NCI-H1694 (cell line): ENCODE measurements at regions not wholly inside any gene's neighbourhood (a gene's known extent, or its start where the extent isn't known, plus 50 kb on each side); places are given as distances from the start of the nearest gene placed in this dataset.

Experiments
- DNase-seq: peaks from one replicate; lab custom pipeline; 2025; lab: John Stamatoyannopoulos, UW

- no peak for DNase-seq
Observed at GRCh38 chrX:11952176-11952720, 186.0 kb upstream of the FRMPD4 start.

DNA sequence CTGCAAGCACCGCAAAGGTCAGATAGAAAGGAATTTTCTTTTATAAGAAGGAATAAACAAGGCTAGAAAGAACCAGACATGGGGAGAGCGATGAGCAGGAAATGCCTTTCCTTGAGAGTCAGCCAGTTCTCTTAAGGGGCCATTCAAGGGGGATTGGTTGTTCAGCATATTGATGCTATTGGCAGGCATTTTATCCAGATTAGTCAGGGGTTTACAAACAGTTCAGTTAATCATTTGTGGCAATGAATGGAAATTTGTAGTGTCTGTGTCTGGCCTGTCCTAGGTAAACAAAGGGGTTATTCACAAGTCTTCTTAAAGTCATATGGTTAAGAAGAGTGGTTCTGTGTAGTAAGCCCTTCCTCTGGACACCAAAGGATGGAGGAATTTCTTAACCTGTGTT, 184.7 kb upstream of the FRMPD4 start:
- DNase-seq, result no peak

DNA sequence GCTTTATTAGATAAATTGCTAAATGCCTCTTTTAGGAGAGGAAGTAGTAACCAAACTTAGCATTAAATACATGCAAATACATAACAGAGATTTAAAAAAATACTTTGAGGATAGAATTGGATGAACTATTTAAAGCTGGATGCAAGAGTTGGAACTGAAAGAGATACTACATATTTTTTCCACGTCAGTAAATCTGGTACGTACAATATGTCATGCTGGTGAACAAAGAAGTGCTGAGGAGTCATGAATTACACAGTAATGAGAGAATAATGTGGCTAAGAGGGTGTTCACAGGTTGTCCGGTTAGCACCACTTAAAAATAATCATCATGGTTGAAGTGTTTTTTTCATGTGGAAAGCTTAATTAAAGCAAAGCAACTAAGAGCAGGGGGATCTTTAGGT, 184.1 kb upstream of the FRMPD4 start:
- DNase-seq, result no peak

GRCh38 chrX:11960031-11960430, 178.2 kb upstream of the FRMPD4 start:
- DNase-seq, result no peak

DNA sequence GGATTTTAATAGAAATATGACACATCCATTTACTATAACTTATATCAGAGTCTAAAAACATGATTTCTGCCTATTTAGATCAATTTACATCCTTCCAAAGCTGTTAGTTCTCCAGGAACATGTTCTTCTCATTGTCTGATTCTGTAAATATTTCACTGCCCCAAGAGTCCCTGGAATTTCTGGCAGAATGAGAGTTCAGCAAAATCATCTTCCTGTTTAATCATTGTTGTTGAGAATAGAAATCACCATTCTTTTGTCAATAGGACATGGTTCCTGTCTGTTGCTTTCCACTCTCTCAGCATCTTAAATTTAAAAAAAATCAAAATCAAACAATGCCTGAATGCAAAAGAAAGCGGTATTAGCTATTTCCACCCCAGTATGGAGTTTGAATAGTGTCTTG, 172.8 kb upstream of the FRMPD4 start:
- DNase-seq, result no peak

- DNase-seq, result no peak
Observed at GRCh38 chrX:11967986-11968869, 170.0 kb upstream of the FRMPD4 start.

GRCh38 chrX:11968991-11969390, 169.3 kb upstream of the FRMPD4 start:
- DNase-seq, result no peak

GRCh38 chrX:11970578-11971359, 167.5 kb upstream of the FRMPD4 start:
- DNase-seq, result no peak

GRCh38 chrX:11976663-11977062, 161.6 kb upstream of the FRMPD4 start:
- DNase-seq, result no peak

DNA sequence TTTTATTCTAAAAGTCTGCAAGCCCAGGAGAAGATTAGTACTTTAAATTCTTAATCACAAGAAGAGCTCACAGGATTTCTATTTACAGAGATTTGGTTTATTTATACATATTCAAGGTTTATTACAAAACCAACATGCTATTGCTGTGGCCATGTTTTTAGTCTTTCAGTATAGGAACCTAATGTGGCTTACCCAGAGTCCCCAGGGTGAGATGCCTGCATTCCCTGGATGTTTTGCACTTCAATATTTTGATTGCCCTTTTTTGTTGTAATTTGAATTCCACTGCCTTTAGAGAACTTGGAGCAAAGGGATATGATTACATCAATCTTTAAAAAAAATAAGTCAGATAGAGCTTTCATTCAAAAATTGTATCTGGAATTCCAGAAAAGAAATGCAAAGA, 146.0 kb upstream of the FRMPD4 start:
- DNase-seq, result no peak

- DNase-seq, result no peak
Observed at GRCh38 chrX:11995146-11995545, 143.1 kb upstream of the FRMPD4 start.

DNA sequence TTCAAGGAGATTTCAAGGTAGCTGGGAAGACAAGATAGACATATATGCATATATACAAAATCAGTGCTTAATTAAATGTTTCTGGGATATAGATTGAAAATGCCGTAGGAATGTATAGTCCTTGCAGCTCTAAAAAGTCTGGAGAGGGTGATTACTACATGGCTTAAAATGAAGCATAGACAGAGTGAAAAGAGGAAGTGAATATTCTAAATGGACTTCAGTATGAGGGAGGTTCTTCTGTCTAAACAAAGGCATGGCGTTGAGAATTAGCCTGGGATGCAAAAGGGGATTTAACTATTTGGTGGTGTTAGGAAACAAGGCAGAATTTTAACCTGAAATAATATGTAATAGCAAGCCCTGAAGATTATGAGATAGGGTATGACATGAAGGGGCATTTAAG, 141.5 kb upstream of the FRMPD4 start:
- no peak for DNase-seq

GRCh38 chrX:11998944-11999343, 139.3 kb upstream of the FRMPD4 start:
- no peak for DNase-seq

DNA sequence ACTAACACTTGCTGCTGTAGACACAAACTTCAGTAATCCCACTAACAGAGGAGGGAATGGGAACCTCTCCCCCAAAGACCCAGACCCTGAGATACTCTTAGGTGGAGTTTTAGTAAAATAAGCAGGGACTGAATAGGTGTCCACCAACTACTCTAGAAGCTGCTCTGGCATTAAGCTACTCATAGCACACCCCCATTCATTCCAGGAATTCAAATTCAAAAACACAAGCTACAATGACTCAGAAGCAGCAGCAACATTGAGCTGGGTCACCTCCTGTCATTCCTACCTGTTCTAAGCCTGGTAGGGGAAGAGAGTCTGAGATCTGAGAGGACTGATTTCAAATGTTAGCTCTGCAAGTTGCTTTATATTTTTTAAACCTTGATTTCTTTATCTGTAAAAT, 135.4 kb upstream of the FRMPD4 start:
- no peak for DNase-seq

- DNase-seq, result no peak
Observed at GRCh38 chrX:12007881-12008280, 130.4 kb upstream of the FRMPD4 start.

DNA sequence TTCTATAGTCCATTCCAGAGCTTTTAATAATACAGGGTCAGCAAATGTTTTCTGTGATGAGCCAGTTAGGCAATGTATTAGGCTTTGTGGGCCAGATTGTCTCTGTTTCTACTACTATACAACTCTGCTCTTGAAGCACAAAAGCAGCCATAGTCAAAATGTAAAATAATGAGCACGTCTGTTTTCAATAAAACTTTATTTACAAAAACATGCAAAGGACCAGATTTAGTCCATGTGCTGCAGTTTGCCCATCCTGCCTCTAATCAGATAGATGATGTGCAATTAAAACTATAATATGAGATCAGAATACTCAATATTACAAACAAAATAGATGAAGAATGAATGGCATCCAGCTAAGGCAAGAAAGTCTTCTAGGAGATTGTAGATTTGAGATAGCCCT, 127.8 kb upstream of the FRMPD4 start:
- DNase-seq, result no peak

- no peak for DNase-seq
Observed at GRCh38 chrX:12011075-12011474, 127.2 kb upstream of the FRMPD4 start.

GRCh38 chrX:12013211-12013618, 125.1 kb upstream of the FRMPD4 start:
- DNase-seq, result no peak

DNA sequence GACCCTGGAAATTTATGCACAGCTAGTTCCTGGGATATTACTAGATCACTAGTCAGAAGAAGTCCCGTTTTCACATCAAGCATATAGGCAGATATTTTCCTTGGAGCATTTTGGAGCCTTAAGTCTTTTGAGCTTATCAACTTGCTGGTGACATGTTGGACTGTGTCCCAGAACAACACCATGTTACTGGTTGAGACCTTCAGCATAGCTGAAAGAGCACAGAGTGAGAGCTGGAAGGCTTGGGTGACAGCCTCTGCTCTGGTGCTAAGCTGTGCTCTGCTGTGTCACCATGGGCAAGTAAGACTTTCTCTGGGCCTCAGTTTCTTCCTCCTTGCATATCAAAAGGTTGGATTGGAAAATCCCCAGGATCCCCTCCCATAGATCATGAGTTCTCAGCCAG, 116.6 kb upstream of the FRMPD4 start:
- no peak for DNase-seq

DNA sequence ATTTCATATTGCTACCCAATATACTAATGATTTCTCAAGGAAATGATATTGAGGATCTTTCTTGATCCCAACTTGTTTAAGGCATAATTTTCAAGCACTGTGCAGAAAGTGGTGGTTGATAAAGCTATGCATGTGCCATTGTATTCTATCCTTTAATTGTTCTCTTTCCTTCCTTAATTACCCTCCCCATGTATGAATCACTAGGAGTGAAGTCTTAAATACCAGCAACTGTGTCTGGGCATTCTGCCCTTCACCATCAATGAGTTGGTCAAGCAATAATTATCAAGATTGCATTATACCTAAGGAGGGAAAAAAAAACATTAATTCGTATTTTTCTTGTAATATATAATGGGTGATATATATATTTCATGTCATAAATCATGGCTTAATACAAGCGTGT, 111.8 kb upstream of the FRMPD4 start:
- DNase-seq, result no peak

DNA sequence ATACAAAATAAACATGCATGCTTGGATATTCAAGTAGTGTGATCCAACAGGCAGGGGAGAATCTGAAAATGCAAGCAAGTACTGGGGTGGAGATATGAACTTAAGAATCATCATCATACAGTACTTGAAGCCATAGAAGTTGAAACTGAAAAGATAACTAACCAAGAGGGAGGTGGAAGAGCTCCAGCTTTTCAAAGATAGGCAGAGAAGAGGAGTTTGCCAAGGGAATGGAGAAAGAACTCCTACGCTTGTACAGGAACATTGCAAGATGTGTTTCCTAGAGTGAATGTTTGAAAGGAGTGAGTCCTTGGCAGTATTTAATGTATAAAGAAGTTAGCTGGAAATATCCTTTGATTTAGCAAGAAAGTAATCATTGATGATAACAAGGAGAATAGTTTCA, 106.2 kb upstream of the FRMPD4 start:
- no peak for DNase-seq

GRCh38 chrX:12034741-12035140, 103.5 kb upstream of the FRMPD4 start:
- no peak for DNase-seq

DNA sequence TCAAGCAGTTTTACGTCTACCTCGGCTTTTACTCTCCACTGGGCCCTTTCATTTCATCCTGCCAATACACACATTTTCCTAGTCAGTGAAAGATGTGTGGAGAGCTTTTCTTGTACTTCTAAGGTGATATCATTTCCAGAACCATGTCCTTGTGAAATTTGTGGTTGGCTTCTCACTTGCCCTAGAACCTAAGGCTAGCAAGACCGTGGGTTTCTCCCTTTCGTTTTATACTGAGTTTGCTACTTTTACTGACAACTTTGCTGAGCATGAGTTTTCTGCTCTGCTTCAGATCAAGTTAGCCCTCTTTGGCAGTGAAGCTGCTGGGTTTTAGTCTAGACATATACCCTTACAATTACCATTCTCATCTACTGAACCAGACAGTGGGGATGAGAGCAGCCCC, 95.7 kb upstream of the FRMPD4 start:
- DNase-seq, result no peak
